ENCODE measurements at regions not wholly inside any gene's neighbourhood (a gene's known extent, or its start where the extent isn't known, plus 50 kb on each side); places are given as distances from the start of the nearest gene placed in this dataset.

DNA sequence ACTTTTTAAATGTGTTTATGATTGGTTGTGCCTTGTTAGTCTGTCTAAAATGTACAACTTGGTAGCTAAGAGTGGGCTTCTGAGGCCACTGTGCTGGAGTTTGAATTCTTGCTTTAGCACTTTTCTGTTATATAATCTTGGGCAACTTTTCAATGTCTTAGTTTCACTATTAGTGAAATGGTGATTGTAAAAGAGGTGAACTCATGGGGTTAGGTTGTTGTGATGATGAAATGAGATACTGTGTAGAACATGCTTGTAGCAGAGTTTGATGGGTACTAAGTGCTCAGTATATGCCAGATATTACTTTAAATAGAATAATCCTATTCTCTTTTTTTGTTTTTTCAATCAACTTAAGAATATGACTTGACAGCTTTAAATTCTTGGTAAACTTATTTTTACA is 624.7 kb downstream of the CD109 start:
- TF ChIP-seq POLR2A (IDR thresholded peaks at IDR 0.05) (no peak), CTCF (IDR thresholded peaks at IDR 0.05) (no peak), POLR2AphosphoS5 (IDR thresholded peaks at IDR 0.05) (no peak)
